Ovary (tissue), 7 donors: ENCODE measurements at regions not wholly inside any gene's neighbourhood (a gene's known extent, or its start where the extent isn't known, plus 50 kb on each side); places are given as distances from the start of the nearest gene placed in this dataset.

ENCODE experiments used
- DNase-seq, 5 donors: peaks; one replicate each; pipeline ENCODE4 v3.0.0-alpha.2; 2019 to 2020
- H3K27ac ChIP-seq, 2 donors: fragments of 200-600 bp; one replicate each; pipeline versions ENCODE4 v1.5.1 to v1.8.0; 2019 to 2022
- H3K27me3 ChIP-seq: fragments of 200-600 bp; one replicate; pipeline ENCODE4 v1.8.0; 2022
- H3K36me3 ChIP-seq: fragments of 200-600 bp; sonication (generic); one replicate; pipeline ENCODE4 v1.5.1; 2019
- H3K4me1 ChIP-seq: one replicate; pipeline ENCODE4 v1.8.1; 2013; ENCODE audit warnings: mild to moderate bottlenecking, moderate library complexity; ENCODE audit not compliant: insufficient read depth
- H3K4me3 ChIP-seq: fragments of 200-600 bp; sonication (generic); one replicate; pipeline ENCODE4 v1.5.1; 2017
- H3K9me3 ChIP-seq, 2 donors: fragments of 200-600 bp in 1 of 2; sonication (generic) in 1 of 2; one replicate each; pipeline versions ENCODE4 v1.5.1 to v1.8.1; 2013 to 2019; ENCODE audit warnings: mild to moderate bottlenecking in 1 of 2, moderate library complexity in 1 of 2
- EP300 ChIP-seq: sonication (generic); formaldehyde crosslinking; IDR thresholded peaks from one replicate; pipeline ENCODE4 v1.6.1; 2017; ENCODE audit warnings: antibody characterized with exemption
- POLR2A ChIP-seq: fragments of 450-650 bp; IDR thresholded peaks from one replicate; pipeline ENCODE4 v1.6.1; 2017; ENCODE audit warnings: antibody characterized with exemption, mild to moderate bottlenecking, moderate library complexity
- WGBS, 3 donors: extraction: QIAGEN DNeasy Blood & Tissue Kit in 1 of 3; methylation state at CpG; one replicate each; pipeline versions ENCODE4 v1.1.5 to v1.1.7; 2013 to 2017; 5-methylcytosine and 5-hydroxymethylcytosine counted together
- intact Hi-C, 4 donors: fragments of 100-400 bp; cut with DNase I; formaldehyde crosslinking; loops; one replicate each; pipeline versions ENCODE4 v1.11.0 to v1.15.1; 2022 to 2023
- TF ChIP-seq, protein P1 (sequence below), 3 donors: fragments of 450-650 bp in 2 of 3; fragments of 200-600 bp in 1 of 3; IDR thresholded peaks; one replicate each; pipeline versions ENCODE4 v1.5.1 to v1.8.0; 2016 to 2022; ENCODE audit warnings: antibody characterized with exemption in 3 of 3, mild to moderate bottlenecking in 1 of 3
- donor health status: DM: no; HTN: no; CAD: no; lungs with moderate emphysema.
- donor health status: DM: no; HTN: no; CAD: no.
- donor health status: Bipolar disorder and iron deficiency.
- donor health status: DM: no; HTN: no; CAD: no.
- donor health status: DM: yes; HTN: yes; CAD: no.

DNA sequence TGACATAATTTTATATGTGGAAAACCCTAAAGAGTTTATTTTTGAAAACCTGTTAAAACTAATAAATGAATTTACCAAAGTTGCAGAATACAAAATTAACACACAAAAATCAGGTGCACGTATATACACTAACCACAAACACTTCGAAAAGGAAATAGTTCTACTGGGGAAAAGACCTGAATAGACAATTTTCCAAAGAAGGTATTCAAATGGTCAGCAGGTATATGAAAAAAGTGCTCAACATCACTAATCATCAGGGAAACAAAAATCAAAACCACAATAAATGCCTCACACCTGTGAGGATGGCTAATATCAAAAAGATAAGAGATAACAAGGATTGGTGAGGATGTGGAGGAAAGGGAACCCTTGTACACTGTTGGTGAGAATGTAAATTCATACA lies 110.6 kb downstream of the PXDC1 start:
- H3K9me3 ChIP-seq: no peaks in the 10 kb centered on the region
- H3K4me3 ChIP-seq: no peak overlapping the region
- no peak for DNase-seq
- WGBS, 3 donors: 84 to 88% (median 86%) methylated on average over 2 of the region's 2 CpGs
- intact Hi-C loops: no loop called here
- H3K27ac ChIP-seq: no peak overlapping the region
- H3K27me3 ChIP-seq: no peaks in the 10 kb centered on the region
- H3K36me3 ChIP-seq: no peaks in the 10 kb centered on the region
- no peaks in the 10 kb centered on the region for H3K4me1 ChIP-seq
- no peak for TF ChIP-seq EP300
- TF ChIP-seq, protein P1, sequence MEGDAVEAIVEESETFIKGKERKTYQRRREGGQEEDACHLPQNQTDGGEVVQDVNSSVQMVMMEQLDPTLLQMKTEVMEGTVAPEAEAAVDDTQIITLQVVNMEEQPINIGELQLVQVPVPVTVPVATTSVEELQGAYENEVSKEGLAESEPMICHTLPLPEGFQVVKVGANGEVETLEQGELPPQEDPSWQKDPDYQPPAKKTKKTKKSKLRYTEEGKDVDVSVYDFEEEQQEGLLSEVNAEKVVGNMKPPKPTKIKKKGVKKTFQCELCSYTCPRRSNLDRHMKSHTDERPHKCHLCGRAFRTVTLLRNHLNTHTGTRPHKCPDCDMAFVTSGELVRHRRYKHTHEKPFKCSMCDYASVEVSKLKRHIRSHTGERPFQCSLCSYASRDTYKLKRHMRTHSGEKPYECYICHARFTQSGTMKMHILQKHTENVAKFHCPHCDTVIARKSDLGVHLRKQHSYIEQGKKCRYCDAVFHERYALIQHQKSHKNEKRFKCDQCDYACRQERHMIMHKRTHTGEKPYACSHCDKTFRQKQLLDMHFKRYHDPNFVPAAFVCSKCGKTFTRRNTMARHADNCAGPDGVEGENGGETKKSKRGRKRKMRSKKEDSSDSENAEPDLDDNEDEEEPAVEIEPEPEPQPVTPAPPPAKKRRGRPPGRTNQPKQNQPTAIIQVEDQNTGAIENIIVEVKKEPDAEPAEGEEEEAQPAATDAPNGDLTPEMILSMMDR (IDR thresholded peaks at IDR 0.05): no peak
- TF ChIP-seq POLR2A: no peak

DNA sequence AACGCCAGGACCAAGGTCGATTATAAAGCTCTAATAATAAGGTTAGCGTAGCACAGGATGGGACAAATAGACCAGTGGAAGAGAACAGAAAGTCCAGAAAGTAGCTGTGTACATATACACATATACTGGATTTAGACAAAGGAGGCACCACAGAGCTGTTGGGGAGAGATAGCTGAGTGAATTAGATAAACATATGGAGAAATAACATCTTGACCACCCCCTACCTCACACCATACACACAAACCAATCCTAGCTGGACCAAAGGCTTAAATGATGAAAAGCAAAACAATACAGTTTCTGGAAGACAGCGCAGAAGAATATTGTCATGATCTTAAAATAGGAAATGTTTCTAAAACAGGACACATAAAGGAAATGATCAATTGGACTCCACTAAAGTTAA lies 112.9 kb downstream of the PXDC1 start:
- TF ChIP-seq EP300: no peak
- TF ChIP-seq POLR2A: no peak
- TF ChIP-seq, protein P1 (IDR thresholded peaks at IDR 0.05): no peak
- intact Hi-C loops: no loop called here
- Histone ChIP-seq H3K27me3 (no peaks in the 10 kb centered on the region), H3K36me3 (no peaks in the 10 kb centered on the region), H3K27ac (no peak overlapping the region), H3K4me1 (no peaks in the 10 kb centered on the region), H3K4me3 (no peak overlapping the region), H3K9me3 (no peaks in the 10 kb centered on the region)
- WGBS, 3 donors: 68 to 88% (median 76%) methylated on average over 4 of the region's 4 CpGs
- DNase-seq: no peak

DNA sequence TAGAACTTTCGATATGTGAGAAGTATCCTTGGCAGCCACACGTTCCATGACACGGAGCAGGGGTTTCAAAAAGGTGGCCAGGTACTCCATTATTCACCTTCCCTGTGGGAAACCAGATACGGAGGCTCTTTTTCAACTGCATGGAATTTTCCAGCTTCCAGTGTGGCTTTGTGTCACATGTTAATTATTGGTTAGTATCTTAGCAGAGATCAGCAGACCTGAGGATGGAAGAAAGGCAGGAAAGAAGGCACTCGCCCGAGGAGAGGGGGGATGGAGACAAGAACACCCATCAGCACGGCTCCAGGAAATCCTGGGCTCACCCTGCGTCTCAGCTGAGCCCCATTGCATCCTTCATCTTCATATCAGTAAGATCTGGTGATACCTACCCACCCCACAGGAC lies 115.5 kb downstream of the PXDC1 start:
- intact Hi-C loops: no loop called here
- TF ChIP-seq, protein P1 (IDR thresholded peaks at IDR 0.05): no peak
- TF ChIP-seq EP300 (no peak), POLR2A (no peak)
- no peaks in the 10 kb centered on the region for H3K36me3 ChIP-seq
- DNase-seq: no peak
- no peak overlapping the region for H3K27ac ChIP-seq
- no peaks in the 10 kb centered on the region for H3K4me1 ChIP-seq
- H3K4me3 ChIP-seq: no peak overlapping the region
- H3K27me3 ChIP-seq: no peaks in the 10 kb centered on the region
- H3K9me3 ChIP-seq: no peaks in the 10 kb centered on the region
- 78 to 89% (median 83%) methylated on average over 8 of the region's 8 CpGs for WGBS, 3 donors

DNA sequence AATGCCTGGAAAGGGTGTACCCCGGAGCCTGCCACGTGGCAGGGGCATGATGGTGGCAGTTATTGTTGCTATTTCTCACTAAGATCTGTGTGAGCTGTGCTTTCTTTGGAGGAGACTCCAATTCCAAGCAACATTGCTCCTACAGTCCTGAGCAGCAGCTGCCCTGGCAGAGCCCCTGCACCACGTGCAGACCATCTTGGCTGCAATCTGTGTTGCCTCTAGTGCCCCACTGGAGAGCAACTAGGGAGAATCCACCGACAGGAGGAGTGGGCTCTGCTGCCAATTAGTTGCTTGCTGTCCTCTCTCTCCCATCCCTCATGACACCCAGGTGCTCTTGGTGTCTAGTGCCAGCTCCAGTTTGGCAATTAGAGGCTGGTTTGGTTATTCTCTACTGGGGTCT lies 116.0 kb downstream of the PXDC1 start:
- H3K27ac ChIP-seq: no peak overlapping the region
- H3K36me3 ChIP-seq: no peaks in the 10 kb centered on the region
- H3K27me3 ChIP-seq: no peaks in the 10 kb centered on the region
- WGBS, 3 donors: 58 to 66% (median 60%) methylated on average over 4 of the region's 4 CpGs
- no peaks in the 10 kb centered on the region for H3K4me1 ChIP-seq
- H3K4me3 ChIP-seq: no peak overlapping the region
- no peak for DNase-seq
- TF ChIP-seq POLR2A (no peak), EP300 (no peak)
- TF ChIP-seq, protein P1 (IDR thresholded peaks at IDR 0.05): no peak
- no peaks in the 10 kb centered on the region for H3K9me3 ChIP-seq
- intact Hi-C loops: no loop called here
